Amygdala (tissue), 56 donors: ENCODE measurements at regions not wholly inside any gene's neighbourhood (a gene's known extent, or its start where the extent isn't known, plus 50 kb on each side); places are given as distances from the start of the nearest gene placed in this dataset.
A peak's percentile ranks its signal among the peaks of the same experiment; 100 is the strongest.
"Not testable (repeated sequence)": the region's sequence is repeated elsewhere in the genome, so short reads cannot be mapped to it uniquely, and the experiment has no call there.

Source experiments
- DNase-seq, 56 donors: peaks; one replicate each; lab custom pipeline; 2025; lab: John Stamatoyannopoulos, UW

GRCh38 chr9:110007477-110008270 is 200.3 kb downstream of the C9orf152 start:
- no peak for DNase-seq

GRCh38 chr9:110008663-110009062 is 199.3 kb downstream of the C9orf152 start:
- no peak for DNase-seq

DNA sequence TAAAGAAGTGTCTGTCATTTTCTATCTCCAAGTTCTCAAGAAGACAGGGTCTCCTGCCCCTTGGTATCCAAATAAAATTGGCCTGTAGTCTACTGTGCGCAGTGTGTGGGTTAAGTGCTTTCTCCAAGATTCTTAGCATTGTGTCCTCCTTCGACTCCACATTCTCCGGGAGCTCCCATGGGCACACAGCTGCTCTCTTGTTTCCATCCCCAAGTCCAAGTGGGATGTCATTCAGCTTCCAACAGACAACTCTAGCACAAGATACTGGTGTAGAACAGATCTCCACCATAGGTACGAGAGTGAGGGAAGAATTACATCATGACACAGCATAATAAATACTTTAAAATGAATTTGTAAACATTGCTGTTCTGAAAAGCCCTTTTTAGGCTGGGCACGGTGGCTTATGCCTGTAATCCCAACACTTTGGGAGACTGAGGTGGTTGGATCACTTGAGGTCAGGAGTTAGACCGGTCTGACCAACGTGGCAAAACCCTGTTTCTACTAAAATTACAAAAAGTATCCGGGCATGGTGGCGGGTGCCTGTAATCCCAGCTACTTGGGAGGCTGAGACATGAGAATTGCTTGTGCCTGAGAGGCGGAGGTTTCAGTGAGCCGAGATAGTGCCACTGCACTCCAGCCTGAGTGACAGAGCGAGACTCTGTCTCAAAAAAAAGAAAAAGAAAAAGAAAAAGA is 196.2 kb downstream of the C9orf152 start:
- DNase-seq: no peak

- no peak for DNase-seq
Measured at GRCh38 chr9:110013064-110013463, 194.9 kb downstream of the C9orf152 start.

DNA sequence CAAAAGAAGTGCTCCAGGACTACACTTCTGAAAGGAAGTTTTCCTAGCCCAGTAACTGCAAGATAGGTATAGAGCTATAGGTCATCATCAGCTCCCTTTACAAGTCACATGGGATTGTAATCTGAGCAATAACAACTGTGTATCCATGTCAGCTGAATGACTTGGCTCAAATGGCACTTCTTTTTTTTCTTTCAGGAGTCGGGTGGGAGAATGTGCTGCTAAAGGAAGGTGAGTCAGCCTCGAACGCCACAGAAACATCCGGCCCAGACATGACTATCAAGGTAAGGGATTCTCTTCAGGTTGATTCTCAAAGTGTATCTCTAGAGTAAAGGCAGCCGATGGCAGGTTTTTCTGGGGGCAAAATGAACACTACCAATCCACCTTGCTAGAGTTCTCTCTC is 192.2 kb downstream of the C9orf152 start:
- DNase-seq: no peak

- DNase-seq: no peak
Measured at GRCh38 chr9:110016340-110016739, 191.6 kb downstream of the C9orf152 start.

- DNase-seq: not testable (repeated sequence)
Measured at GRCh38 chr9:110020216-110020615, 187.7 kb downstream of the C9orf152 start.

DNA sequence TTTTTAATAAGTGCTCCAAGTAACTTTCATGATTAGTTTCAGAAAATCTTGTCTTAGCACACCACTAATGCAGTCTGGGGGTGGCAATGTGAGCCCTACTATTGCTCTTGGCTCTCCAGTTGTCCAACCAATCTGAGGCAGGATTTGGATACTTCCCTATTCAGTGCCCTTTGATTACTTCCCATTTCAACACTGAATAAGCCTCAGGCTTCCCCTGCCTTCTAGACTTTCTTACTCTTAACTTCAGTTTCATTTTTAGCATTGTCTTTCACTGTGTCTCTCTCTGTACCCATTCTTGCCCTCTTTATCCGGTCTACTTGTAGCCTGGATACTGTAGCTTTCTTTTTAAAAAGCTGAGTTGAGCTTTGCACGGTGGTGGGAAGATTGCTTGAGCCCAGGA is 186.1 kb downstream of the C9orf152 start:
- DNase-seq: no peak

- DNase-seq: not testable (repeated sequence)
Measured at GRCh38 chr9:110023221-110023620, 184.7 kb downstream of the C9orf152 start.

DNA sequence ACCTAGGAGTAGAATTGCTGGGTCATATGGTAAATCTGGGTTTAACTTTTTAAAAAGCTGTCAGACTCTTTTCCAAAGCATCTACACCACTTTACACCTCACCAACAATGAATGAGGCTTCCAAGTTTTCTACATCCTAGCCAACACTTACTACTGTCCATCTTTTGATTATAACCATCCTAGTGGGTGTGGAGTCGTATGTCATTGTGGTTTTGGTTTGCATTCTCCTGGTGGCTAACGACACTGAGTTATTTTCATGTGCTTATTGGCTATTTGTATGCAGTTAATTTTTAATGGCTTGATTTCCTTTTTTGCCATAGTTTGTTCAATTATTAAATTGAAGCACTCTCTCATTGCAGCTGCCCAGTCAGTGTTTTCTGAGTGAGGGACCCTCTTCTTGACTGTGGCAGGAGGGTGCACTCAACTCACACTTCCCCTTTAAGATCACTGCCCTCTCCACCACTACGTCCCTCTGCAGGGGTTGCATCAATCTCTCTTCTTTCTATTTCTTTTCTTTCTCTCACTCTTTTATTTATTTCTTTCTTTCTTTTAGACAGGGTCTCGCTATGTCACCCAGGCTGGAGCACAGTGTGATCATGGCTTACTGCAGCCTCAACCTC is 182.3 kb downstream of the C9orf152 start:
- no peak for DNase-seq

DNA sequence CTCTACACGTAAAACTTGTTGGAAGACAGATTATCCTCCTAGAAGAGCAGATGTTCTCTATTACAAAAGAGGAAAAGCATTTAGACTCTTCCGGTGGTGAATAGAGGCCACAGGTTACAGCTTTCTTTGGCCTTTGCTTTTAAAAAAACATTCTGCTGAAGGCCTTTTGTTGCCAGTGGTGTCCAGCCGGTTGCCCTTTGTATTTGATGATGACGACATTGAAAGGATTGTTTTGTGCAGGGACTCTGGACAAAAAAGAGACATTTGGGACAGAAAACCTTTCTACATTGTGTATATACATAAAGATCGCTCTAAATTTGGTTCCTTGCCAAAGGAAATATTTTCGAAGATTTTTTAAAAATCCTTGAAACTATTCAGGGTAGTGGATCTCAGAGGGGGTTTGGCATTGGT is 180.3 kb downstream of the C9orf152 start:
- peak in 1 of 56 donors; percentile 9 for DNase-seq

GRCh38 chr9:110028271-110028670 is 179.7 kb downstream of the C9orf152 start:
- no peak for DNase-seq

GRCh38 chr9:110028676-110029075 is 179.3 kb downstream of the C9orf152 start:
- no peak for DNase-seq

GRCh38 chr9:110029429-110029955 is 178.5 kb downstream of the C9orf152 start:
- peak in 2 of 56 donors; percentile 8 to 11 for DNase-seq

DNA sequence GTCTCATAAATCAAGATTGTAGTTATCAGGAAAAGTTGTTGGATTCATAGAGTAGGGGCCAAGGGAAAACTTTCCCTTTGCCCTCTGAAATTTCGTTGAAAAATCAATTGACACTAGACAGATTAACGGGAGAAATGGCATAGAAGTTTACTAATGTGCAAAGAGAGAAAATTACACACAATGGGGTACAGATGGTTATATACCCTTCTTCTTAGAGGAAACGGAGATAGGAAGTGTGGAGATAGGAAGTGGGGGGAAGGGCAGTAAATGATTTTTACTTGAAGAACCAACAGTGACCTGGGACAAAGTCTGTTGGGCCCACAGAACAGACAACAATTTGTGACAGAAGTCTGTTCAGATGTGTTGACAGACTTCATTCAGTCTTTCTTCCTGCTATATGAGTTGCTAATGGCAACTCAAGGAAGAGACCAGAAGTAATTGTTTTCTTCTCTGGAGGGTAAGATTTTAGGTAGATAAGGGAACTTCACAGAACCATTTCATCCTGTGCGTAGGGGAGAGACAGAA is 177.9 kb downstream of the C9orf152 start:
- no peak for DNase-seq

DNA sequence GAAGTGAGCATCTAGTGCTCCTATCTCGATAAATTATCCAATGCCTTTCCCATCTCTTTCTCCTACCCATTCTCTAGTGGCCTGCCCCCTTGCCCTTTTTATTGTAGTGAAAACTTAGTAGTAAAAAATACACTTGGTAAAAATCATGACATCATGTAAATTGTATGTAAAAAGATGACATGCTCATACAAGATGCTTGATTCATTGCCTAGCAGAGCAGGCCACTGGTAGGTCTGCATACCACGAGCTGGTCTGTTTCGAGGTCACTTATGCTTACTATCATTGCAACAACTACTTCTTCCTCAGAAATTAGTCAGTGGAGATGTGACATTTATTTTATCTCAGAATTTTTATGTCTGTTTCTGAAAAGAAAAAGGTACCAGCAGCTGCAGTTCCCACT is 177.3 kb downstream of the C9orf152 start:
- DNase-seq: no peak

GRCh38 chr9:110031511-110032173 is 176.3 kb downstream of the C9orf152 start:
- DNase-seq: no peak

DNA sequence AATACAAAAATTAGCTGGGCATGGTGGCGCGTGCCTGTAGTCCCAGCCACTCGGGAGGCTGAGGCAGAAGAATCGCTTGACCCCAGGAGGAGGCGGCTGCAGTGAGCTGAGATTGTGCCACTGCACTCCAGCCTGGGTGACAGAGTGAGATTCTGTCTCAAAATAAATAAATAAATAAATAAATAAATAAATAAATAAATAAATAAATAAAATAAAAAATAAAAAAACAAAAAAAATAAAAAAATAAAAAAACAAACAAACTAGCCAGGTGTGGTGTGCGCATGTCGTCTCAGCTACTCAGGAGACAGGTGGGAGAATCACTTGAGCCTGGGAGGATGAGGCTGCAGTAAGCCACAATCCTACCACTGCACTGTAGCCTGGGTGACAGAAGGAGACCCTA is 175.4 kb downstream of the C9orf152 start:
- not testable (repeated sequence) for DNase-seq

GRCh38 chr9:110033869-110034268 is 174.1 kb downstream of the C9orf152 start:
- no peak for DNase-seq

DNA sequence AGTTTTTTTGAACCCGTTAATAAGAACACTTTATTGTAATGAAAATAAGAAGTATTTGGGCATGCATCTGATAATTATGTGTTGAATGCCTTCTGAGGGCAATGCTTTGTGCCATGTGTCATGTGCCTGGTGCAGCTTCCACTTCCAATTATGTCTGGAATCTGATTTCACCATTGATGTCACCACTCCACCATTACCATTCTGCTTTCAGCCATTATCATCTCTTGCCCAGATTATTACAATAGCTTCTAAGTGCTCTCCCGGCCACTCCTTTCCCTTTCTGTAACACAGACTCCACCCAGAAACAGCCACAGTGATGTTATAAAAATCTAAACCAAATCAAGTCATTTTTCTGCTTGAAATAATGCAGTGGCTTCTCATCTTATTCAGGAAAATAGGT is 171.7 kb downstream of the C9orf152 start:
- no peak for DNase-seq
